ENCODE measurements at regions not wholly inside any gene's neighbourhood (a gene's known extent, or its start where the extent isn't known, plus 50 kb on each side); places are given as distances from the start of the nearest gene placed in this dataset.

GRCh38 chr17:22193113-22193512, 500.8 kb downstream of the KCNJ18 start:
- TF ChIP-seq CTCF (IDR thresholded peaks at IDR 0.05) = no peak
- TF ChIP-seq EZH2 (IDR thresholded peaks at IDR 0.05) = no peak
- no peak for TF ChIP-seq EZH2phosphoT487 (IDR thresholded peaks at IDR 0.05)

Data from neural progenitor cell (in vitro differentiated cells).